ENCODE measurements at regions not wholly inside any gene's neighbourhood (a gene's known extent, or its start where the extent isn't known, plus 50 kb on each side); places are given as distances from the start of the nearest gene placed in this dataset.

DNA sequence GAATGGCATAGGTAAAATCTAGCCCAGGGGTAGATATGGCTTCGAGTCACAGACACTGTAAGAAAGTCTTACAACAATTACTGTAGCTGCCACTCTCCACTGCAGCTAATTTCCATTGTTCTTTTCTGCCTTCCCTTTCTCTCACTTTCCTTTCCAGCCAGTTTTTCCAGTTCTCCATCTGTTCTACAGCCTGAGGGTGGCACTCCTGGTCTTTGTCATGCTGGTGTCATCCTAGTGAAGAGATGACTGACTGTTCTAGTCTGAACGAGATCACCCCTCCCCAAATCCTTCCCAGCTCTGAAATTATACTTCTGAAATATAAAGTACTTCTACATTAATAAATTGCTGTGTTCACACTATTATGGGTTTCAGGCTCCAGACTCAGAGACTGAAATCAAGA lies 74.2 kb upstream of the CSRP2 start:
- no peaks in the 10 kb centered on the region for H3K36me3 ChIP-seq
- no peaks in the 10 kb centered on the region for H3K4me1 ChIP-seq
- H3K27ac ChIP-seq = no peak overlapping the region
- no peak for DNase-seq (ENCODE audit: extremely low spot score in 2 of 2)
- no peaks in the 10 kb centered on the region for H3K9me3 ChIP-seq
- no peaks in the 10 kb centered on the region for H3K27me3 ChIP-seq
- peak in 1 of 2 donors; percentile 15 for TF ChIP-seq POLR2AphosphoS5 (IDR thresholded peaks at IDR 0.05; ENCODE audit: insufficient read depth in 1 of 2, low read depth in 1 of 2)
- TF ChIP-seq, protein P1, sequence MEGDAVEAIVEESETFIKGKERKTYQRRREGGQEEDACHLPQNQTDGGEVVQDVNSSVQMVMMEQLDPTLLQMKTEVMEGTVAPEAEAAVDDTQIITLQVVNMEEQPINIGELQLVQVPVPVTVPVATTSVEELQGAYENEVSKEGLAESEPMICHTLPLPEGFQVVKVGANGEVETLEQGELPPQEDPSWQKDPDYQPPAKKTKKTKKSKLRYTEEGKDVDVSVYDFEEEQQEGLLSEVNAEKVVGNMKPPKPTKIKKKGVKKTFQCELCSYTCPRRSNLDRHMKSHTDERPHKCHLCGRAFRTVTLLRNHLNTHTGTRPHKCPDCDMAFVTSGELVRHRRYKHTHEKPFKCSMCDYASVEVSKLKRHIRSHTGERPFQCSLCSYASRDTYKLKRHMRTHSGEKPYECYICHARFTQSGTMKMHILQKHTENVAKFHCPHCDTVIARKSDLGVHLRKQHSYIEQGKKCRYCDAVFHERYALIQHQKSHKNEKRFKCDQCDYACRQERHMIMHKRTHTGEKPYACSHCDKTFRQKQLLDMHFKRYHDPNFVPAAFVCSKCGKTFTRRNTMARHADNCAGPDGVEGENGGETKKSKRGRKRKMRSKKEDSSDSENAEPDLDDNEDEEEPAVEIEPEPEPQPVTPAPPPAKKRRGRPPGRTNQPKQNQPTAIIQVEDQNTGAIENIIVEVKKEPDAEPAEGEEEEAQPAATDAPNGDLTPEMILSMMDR (IDR thresholded peaks at IDR 0.05) = no peak
- intact Hi-C loops (cut with DNase I) = no loop called here
- no peak overlapping the region for H3K4me3 ChIP-seq

DNA sequence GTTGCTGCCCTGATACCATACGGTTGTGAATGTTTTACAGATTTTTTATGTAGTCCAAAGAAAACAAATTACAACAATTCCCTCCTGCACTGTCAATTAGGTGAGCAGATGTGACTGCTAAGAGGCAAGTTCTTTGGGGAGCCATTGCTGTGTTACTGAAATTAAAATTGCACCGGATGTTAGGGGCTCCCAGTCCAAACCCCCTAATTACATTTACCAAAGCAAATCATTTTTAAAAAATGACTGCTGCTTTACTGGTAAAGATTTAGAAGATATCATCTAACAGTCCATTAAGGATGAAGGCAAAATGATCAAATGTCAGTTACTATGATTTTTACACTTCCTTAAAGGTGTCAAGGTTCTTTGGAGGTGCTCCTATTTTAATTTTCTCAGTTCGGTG lies 70.1 kb upstream of the CSRP2 start:
- no peak for DNase-seq (ENCODE audit: extremely low spot score in 2 of 2)
- no peaks in the 10 kb centered on the region for H3K4me1 ChIP-seq
- H3K9me3 ChIP-seq = no peaks in the 10 kb centered on the region
- intact Hi-C loops (cut with DNase I) = no loop called here
- no peaks in the 10 kb centered on the region for H3K36me3 ChIP-seq
- no peaks in the 10 kb centered on the region for H3K27me3 ChIP-seq
- H3K4me3 ChIP-seq = no peak overlapping the region
- H3K27ac ChIP-seq = no peak overlapping the region
- TF ChIP-seq, protein P1 (IDR thresholded peaks at IDR 0.05) = no peak
- no peak for TF ChIP-seq POLR2A (IDR thresholded peaks at IDR 0.05)
- TF ChIP-seq POLR2AphosphoS5 (IDR thresholded peaks at IDR 0.05; ENCODE audit: insufficient read depth in 1 of 2, low read depth in 1 of 2) = no peak

DNA sequence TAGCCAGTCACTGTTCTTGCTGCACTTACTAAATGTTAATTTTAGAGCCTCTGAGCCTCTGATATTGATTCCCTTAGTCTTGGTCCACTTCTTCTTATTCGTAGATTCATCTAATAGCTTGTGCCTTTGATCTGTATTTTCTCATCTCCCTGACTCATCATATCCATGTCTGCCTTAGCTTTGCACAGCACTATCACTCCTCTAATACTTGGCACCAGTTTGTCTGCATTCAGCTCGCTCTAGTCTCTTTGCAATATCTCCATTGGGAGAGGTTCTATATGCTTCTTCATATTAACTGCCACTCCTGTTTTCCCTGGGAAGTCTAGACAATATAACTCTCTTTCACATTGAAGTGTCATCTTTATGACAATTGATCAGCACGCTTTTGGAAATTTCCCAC lies 68.5 kb upstream of the CSRP2 start:
- H3K4me1 ChIP-seq = peaks cover 14% of the 10 kb centered on the region
- H3K27me3 ChIP-seq = no peaks in the 10 kb centered on the region
- no peak for TF ChIP-seq POLR2A (IDR thresholded peaks at IDR 0.05)
- TF ChIP-seq, protein P1 (IDR thresholded peaks at IDR 0.05) = no peak
- no peak for TF ChIP-seq POLR2AphosphoS5 (IDR thresholded peaks at IDR 0.05; ENCODE audit: insufficient read depth in 1 of 2, low read depth in 1 of 2)
- H3K36me3 ChIP-seq = no peaks in the 10 kb centered on the region
- no peak overlapping the region for H3K4me3 ChIP-seq
- DNase-seq (ENCODE audit: extremely low spot score in 2 of 2) = no peak
- no peaks in the 10 kb centered on the region for H3K9me3 ChIP-seq
- intact Hi-C loops (cut with DNase I) = no loop called here
- no peak overlapping the region for H3K27ac ChIP-seq

DNA sequence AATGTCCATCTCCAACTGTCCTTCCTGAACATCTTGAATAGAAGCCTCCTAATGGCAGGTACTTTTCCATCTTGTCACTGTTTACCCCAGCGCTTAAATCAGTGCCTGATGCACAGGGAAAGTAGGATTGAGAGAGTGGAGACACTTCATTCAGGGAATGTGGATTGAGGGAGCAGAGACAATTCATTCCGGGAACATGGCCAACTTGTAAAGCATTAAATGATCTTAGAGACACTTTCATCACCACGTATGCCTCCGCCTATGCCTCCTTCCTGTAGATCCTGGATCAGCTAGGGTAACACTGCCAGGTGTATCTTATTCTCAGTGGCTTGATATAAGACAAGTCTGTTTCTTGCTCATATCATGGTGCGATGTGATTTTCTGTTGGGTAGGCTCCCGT lies 67.6 kb upstream of the CSRP2 start:
- intact Hi-C loops (cut with DNase I) = no loop called here
- H3K27ac ChIP-seq = no peak overlapping the region
- H3K27me3 ChIP-seq = no peaks in the 10 kb centered on the region
- no peaks in the 10 kb centered on the region for H3K36me3 ChIP-seq
- H3K9me3 ChIP-seq = no peaks in the 10 kb centered on the region
- peaks cover 14% of the 10 kb centered on the region for H3K4me1 ChIP-seq
- no peak for DNase-seq (ENCODE audit: extremely low spot score in 2 of 2)
- no peak for TF ChIP-seq POLR2AphosphoS5 (IDR thresholded peaks at IDR 0.05; ENCODE audit: insufficient read depth in 1 of 2, low read depth in 1 of 2)
- TF ChIP-seq, protein P1 (IDR thresholded peaks at IDR 0.05) = no peak
- no peak for TF ChIP-seq POLR2A (IDR thresholded peaks at IDR 0.05)
- H3K4me3 ChIP-seq = no peak overlapping the region

DNA sequence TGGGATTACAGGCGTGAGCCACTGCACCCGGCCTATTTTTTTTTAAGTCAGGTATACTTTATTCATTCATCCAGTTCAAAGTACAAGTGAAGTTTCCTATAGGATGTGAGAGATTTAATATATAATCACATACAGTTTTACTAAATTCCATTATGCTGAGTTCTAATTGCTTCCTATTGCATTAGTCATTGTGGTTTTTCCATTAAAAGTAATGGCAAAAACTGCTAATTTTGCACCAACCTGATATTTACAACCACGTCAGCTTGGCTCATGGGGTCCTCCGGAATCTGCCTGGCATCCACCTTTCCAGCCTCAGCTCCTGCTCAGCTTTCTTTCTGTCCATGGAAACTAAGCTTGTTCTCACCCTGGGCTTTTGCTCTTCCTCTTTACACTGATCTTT lies 67.0 kb upstream of the CSRP2 start:
- H3K4me3 ChIP-seq = no peak overlapping the region
- no peak overlapping the region for H3K27ac ChIP-seq
- H3K27me3 ChIP-seq = no peaks in the 10 kb centered on the region
- H3K9me3 ChIP-seq = no peaks in the 10 kb centered on the region
- H3K36me3 ChIP-seq = no peaks in the 10 kb centered on the region
- H3K4me1 ChIP-seq = peaks cover 14% of the 10 kb centered on the region
- DNase-seq (ENCODE audit: extremely low spot score in 2 of 2) = no peak
- no peak for TF ChIP-seq POLR2AphosphoS5 (IDR thresholded peaks at IDR 0.05; ENCODE audit: insufficient read depth in 1 of 2, low read depth in 1 of 2)
- no peak for TF ChIP-seq POLR2A (IDR thresholded peaks at IDR 0.05)
- TF ChIP-seq, protein P1 (IDR thresholded peaks at IDR 0.05) = no peak
- intact Hi-C loops (cut with DNase I) = no loop called here
